ENCODE measurements at regions not wholly inside any gene's neighbourhood (a gene's known extent, or its start where the extent isn't known, plus 50 kb on each side); places are given as distances from the start of the nearest gene placed in this dataset.
"Not testable (repeated sequence)": the region's sequence is repeated elsewhere in the genome, so short reads cannot be mapped to it uniquely, and the experiment has no call there.

- DNase-seq: no peak
Measured at GRCh38 chr10:128568491-128568890, 442.3 kb upstream of the MKI67 start.

- no peak for DNase-seq
Measured at GRCh38 chr10:128568990-128569945, 443.0 kb upstream of the MKI67 start.

- DNase-seq: no peak
Measured at GRCh38 chr10:128570319-128570995, 444.2 kb upstream of the MKI67 start.

- DNase-seq: no peak
Measured at GRCh38 chr10:128571071-128571470, 444.8 kb upstream of the MKI67 start.

- no peak for DNase-seq
Measured at GRCh38 chr10:128571745-128572144, 445.5 kb upstream of the MKI67 start.

GRCh38 chr10:128572696-128573095 lies 446.5 kb upstream of the MKI67 start:
- no peak for DNase-seq

DNA sequence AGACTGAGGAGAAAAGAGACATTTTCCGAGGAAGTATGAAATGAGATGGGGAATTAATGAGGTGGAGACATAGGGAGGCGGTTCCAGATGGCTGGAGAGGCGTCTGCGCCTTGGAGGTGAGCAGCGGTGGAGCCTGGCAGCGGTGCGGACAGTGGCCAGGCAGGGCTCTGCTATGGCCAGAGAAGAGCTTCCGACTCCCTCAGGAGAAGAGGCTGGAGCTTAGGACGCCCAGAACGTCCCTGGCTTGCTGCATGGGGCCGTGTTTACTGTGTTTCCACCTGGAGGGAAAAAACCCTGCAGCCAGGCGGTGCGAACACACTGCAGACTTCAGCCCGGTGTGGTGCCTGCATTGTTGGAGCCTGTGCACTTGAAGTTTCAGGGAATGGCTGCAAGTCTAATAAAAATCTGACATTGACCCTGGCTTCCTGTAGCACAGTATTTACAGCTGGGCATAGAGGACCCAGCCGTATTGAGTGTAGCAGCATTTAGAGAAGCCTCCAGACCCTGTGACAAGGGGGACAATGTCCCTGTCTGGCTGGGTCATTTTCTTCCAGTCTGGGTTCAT lies 447.1 kb upstream of the MKI67 start:
- DNase-seq: no peak

GRCh38 chr10:128573986-128574385 lies 447.8 kb upstream of the MKI67 start:
- no peak for DNase-seq

DNA sequence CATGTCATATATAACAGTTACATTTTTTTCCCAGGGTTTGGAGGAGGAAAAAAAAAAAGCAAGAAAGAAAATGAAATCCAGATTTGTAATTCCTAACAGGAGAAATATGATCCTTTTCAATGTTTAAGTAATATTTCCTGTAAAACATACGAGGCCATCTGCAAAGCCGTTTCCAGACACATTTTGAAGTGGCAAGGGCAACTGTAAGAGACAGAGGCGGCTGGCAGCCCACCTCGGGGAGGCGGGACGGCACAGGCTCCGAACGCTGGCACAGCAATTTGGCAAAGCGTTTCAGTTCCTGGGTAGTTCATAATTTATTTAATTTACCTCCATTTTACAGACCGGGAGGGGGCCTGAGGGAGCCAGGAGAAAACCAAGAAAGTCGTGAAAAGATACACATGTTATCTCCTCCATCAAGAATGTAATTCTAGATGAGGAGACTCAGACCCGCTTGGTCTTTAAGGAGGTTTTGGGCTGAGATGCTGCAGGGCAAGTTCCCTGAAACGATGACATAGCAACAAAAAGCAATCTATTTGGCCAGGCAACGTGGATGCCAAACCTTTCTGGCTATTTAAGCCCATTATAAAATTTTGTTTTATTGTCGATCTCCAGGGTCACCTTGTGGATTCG lies 448.5 kb upstream of the MKI67 start:
- DNase-seq: no peak

GRCh38 chr10:128575761-128576160 lies 449.5 kb upstream of the MKI67 start:
- DNase-seq: no peak

DNA sequence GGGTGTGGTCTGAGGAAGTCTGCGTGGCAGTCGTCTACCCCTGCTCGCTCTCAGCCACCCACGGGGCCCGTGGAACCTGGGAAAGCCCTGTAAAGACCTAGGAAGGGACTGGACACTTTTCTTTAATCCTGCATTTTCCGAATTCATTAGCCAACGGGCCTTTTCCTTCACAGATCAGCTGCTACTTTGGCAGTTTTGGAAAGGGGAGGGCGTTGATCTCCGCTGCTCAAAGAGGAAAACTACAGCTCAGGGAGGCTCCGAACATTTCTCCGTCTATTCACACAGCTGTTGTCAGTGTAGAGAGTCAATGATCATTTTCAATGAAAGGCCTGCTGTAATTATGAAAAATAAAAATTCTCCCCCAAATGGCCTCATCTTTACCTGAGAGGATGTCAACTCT lies 450.1 kb upstream of the MKI67 start:
- no peak for DNase-seq

DNA sequence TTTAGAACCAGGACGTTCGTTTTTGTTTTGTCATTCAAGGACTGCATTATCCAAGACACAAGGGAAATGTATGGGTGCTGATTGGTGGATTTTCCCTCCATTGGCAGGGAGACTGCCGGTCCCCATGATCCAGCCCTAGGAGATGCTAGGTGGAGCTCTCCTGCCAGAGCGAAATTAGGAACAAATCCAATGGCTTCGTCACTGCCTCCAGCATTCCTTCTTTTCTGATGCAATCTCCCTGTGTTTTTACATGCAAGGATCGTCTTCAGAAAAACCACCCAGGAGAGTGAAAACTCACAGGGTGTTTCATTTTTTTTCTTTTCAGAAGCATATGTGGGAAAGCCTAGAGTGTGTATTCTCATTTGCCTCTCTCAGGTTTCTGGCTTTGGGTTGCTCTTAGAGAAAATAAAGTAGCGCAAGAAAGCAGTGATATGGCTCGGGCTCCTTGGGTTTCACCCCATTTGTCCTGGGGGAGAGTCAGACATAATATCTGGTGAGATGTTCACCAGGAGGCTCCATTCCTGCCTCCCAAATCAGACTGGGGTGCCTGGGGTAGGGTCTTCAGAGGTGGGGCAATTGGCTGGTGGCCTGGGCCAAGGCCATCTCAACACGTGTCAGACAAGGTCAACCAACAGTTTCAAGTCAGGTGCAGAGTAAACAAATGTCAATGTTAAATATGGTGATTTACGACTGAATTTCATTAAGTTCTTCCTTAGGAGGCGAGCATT lies 450.9 kb upstream of the MKI67 start:
- no peak for DNase-seq

- DNase-seq: no peak
Measured at GRCh38 chr10:128577958-128578750, 451.9 kb upstream of the MKI67 start.

- DNase-seq: no peak
Measured at GRCh38 chr10:128578766-128579165, 452.5 kb upstream of the MKI67 start.

DNA sequence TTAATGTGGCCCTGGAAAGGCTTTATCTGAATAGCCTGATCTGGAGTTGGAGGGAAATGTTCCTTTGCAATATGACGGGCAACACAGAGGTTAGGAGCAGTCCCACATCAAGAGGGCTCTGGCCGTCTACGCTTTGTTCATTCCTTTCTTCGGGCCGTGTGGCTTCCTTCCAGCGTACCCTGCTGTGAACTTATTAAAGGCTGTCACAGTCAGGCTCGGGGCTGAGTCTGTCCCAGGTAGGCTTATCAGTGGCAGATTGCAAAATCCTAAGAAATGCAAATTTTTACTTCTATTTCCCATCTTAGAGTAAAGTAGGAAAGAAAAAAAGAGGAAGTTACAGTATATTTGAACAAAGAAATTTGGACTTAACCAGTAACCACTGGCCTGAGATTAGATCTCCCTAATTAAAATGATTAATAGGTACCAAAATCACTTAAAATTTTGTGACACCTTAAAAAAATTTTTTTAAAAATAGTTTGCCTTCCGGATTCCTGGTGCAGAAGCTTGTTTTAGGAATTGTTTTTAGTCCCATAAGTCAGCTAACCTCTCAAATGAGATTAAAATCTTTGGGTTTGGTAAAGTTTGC lies 453.1 kb upstream of the MKI67 start:
- DNase-seq: no peak

DNA sequence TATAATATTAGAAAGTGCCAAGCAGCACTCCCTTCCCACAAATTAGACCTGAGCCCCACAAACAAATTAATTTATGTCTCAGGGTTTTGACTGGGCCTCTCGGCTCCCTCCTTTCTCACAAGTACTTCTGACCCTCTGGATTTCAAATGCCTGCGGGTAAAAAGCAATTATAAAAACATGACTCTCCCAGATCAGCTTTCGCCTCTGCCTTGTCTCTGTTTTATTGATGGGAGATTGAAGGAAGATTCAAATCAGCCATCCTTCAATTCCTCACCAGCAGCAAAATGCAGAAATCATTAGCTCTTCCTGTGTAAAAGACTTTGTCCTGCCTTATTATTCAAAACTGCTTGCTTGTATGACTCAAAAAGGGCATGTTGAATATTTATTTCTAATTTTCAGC lies 453.7 kb upstream of the MKI67 start:
- no peak for DNase-seq

DNA sequence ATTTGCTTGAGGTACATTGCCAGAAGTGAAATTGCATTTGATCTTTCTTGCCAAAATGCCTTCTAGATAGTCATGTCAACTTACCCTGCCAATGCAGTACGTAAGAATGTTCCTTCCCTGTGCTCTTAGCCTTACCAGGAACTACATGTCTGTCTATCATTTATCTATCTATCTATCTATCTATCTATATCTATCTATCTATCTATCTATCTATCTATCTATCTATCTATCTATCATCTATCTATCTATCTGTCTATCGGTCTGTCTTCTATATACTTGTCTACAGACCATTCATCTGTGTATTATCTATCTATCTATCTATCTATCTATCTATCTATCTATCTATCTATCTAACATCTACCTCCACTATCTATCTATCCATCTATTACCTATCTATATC lies 456.9 kb upstream of the MKI67 start:
- not testable (repeated sequence) for DNase-seq

DNA sequence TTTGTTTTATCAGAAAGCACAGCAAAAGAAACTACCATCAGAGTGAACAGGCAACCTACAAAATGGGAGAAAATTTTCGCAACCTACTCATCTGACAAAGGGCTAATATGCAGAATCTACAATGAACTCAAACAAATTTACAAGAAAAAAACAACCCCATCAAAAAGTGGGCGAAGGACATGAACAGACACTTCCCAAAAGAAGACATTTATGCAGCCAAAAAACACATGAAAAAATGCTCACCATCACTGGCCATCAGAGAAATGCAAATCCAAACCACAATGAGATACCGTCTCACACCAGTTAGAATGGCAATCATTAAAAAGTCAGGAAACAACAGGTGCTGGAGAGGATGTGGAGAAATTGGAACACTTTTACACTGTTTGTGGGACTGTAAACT lies 460.4 kb upstream of the MKI67 start:
- not testable (repeated sequence) for DNase-seq

GRCh38 chr10:128587689-128588088 lies 461.5 kb upstream of the MKI67 start:
- DNase-seq: no peak

GRCh38 chr10:128588402-128588801 lies 462.2 kb upstream of the MKI67 start:
- DNase-seq: no peak

DNA sequence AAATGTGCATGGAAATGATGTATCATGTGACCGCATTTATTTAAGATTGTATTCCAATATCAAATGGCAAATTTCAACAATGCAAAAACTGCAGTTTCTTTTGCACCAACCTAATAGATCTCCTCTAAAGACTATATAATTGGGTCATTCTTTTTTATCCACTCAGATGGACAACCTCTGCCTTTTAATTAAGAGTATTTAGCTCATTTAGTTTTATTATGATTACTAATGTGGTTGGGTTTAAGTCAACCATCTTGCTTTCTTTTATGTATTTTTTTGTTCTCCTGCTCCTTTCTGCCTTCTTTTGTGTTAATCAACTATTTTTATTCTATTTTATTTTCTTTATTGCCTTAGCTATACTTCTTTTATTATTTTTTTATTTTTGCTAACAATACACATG lies 468.5 kb upstream of the MKI67 start:
- DNase-seq: no peak

Data from NCI-H2107 (cell line).